AML-193 (cell line): ENCODE measurements at regions not wholly inside any gene's neighbourhood (a gene's known extent, or its start where the extent isn't known, plus 50 kb on each side); places are given as distances from the start of the nearest gene placed in this dataset.

ENCODE experiments used
- DNase-seq, 2 experiments: peaks; one replicate each; lab custom pipeline; 2025; lab: John Stamatoyannopoulos, UW

GRCh38 chr1:181327796-181328195, 155.5 kb upstream of the CACNA1E start:
- DNase-seq = no peak

GRCh38 chr1:181334724-181335123, 148.6 kb upstream of the CACNA1E start:
- DNase-seq = no peak

GRCh38 chr1:181335631-181336030, 147.7 kb upstream of the CACNA1E start:
- no peak for DNase-seq

- DNase-seq = no peak
These were observed 142.2 kb upstream of the CACNA1E start for GRCh38 chr1:181341026-181341632.

- DNase-seq = no peak
These were observed 139.2 kb upstream of the CACNA1E start for GRCh38 chr1:181344091-181344490.

GRCh38 chr1:181345146-181345545, 138.2 kb upstream of the CACNA1E start:
- no peak for DNase-seq

- no peak for DNase-seq
These were observed 135.6 kb upstream of the CACNA1E start for GRCh38 chr1:181347495-181348390.

GRCh38 chr1:181349512-181349911, 133.8 kb upstream of the CACNA1E start:
- no peak for DNase-seq

GRCh38 chr1:181350131-181350530, 133.2 kb upstream of the CACNA1E start:
- DNase-seq = no peak

- DNase-seq = no peak
These were observed 131.6 kb upstream of the CACNA1E start for GRCh38 chr1:181351740-181352139.

GRCh38 chr1:181352695-181353094, 130.6 kb upstream of the CACNA1E start:
- no peak for DNase-seq

GRCh38 chr1:181353526-181353925, 129.8 kb upstream of the CACNA1E start:
- no peak for DNase-seq

- no peak for DNase-seq
These were observed 128.5 kb upstream of the CACNA1E start for GRCh38 chr1:181354865-181355264.

- no peak for DNase-seq
These were observed 126.6 kb upstream of the CACNA1E start for GRCh38 chr1:181356505-181357340.

- DNase-seq = no peak
These were observed 124.3 kb upstream of the CACNA1E start for GRCh38 chr1:181359012-181359411.

- no peak for DNase-seq
These were observed 118.5 kb upstream of the CACNA1E start for GRCh38 chr1:181364801-181365200.

GRCh38 chr1:181366910-181367309, 116.4 kb upstream of the CACNA1E start:
- no peak for DNase-seq

GRCh38 chr1:181369416-181369815, 113.9 kb upstream of the CACNA1E start:
- no peak for DNase-seq

- no peak for DNase-seq
These were observed 99.6 kb upstream of the CACNA1E start for GRCh38 chr1:181383695-181384094.

GRCh38 chr1:181386340-181386739, 97.0 kb upstream of the CACNA1E start:
- no peak for DNase-seq

- DNase-seq = no peak
These were observed 96.4 kb upstream of the CACNA1E start for GRCh38 chr1:181386951-181387350.

- DNase-seq = no peak
These were observed 95.6 kb upstream of the CACNA1E start for GRCh38 chr1:181387702-181388101.
